Neural progenitor cell (in vitro differentiated cells): ENCODE measurements at regions not wholly inside any gene's neighbourhood (a gene's known extent, or its start where the extent isn't known, plus 50 kb on each side); places are given as distances from the start of the nearest gene placed in this dataset.

Experiments used
- CTCF ChIP-seq: fragments of 200-600 bp; sonication (generic); IDR thresholded peaks from 2 replicates; pipeline ENCODE4 v1.5.1; 2017; ENCODE audit warnings: antibody characterized with exemption, mild to moderate bottlenecking
- EZH2 ChIP-seq: fragments of 200-600 bp; sonication (generic); IDR thresholded peaks from 2 replicates; pipeline ENCODE4 v1.6.1; 2017; ENCODE audit warnings: antibody characterized with exemption, mild to moderate bottlenecking, moderate library complexity
- EZH2phosphoT487 ChIP-seq: fragments of 200-600 bp; sonication (generic); IDR thresholded peaks from 2 replicates; pipeline ENCODE4 v1.6.1; 2017; ENCODE audit warnings: antibody characterized with exemption

GRCh38 chr16:86930663-86931373 lies 352.5 kb downstream of the FOXL1 start:
- TF ChIP-seq CTCF (no peak), EZH2 (no peak), EZH2phosphoT487 (no peak)
